Myocyte (in vitro differentiated cells): ENCODE measurements at regions not wholly inside any gene's neighbourhood (a gene's known extent, or its start where the extent isn't known, plus 50 kb on each side); places are given as distances from the start of the nearest gene placed in this dataset.

Experiments
- DNase-seq: peaks from one replicate; pipeline ENCODE4 v3.0.0-alpha.2; 2012; ENCODE audit warnings: low read depth

DNA sequence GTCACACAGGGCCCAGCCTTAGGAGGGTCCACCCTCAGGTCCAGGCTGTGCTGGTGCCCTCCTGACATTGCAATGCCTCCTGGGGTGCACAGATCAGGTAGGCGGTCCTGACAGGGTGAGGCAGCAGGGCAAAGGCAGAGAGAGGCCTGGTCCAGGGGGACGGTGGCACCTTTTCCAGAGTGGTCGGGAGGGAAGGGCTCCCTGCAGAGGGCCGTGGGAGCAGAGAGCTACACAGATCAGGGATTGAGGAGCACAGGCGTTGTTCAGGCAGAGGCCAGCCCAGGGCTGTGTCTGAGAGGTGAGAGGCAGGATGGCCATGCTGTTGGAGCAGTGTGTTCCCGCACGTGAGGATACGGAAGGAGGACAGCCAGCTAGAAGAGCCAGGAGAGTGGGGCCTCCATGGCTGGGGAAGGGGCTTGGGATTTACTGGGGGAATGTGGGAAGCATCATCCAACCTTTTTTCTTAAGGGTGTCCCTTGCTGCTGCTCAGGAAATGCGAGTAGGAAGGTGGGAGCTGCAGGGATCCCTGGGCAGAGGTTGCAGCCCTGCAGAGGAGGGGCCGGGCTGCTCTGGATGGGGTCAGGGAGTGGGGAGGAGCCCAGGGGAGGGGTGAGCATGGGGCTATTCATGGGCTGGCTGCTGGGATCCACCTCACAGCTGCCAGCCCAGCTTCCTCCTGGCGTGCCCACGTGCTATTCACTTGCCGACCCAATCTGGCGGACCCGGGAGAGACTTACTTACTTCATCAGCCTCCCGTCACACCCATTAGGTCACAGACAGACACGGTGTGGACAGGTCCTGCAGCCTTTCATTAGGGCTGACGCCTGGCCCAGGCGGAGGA, 1516.4 kb downstream of the TBC1D22A start:
- no peak for DNase-seq

- no peak for DNase-seq
Observed at GRCh38 chr22:48277868-48278581, 1515.6 kb downstream of the TBC1D22A start.

DNA sequence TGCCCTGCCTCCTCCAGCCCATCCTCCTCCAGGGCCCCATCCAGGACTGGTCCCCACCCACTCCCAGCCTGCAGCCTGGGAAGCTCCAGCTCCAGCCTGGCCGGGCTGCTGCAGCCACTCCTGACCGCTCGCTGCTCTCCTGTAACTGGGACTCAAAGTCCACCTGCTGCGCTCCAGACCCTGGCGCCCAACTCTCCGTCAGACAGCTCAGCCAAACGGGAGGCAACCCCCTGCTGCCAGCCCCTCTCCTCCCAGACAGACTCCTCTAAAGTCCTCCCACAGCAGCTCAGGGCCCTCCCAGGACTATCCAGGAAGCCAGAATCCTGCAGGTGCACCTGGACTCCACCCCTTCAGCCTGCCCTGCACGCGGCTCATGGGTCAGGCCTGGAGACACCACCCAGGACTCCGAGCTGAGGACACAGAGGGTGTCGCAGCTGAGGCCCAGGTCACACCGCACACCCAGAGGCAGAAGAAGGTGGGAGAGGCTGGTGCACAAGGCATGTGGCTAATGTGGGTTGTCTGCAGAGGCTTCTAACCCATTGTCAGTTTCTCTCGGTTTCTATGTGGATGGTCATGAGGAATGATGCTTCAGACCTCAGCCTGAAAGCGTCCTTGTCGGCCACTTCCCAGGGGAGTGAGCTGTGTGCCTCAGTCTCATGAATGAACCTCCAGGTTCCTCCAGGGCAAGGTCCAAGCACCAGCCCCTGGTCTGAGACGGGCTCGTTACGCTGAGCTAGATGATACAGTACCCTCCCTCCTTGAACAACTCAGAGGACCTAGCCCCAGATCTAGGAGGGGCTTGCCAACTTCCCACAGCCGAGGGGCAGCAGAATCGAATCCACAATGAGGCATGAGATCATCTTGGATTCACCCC, 1514.8 kb downstream of the TBC1D22A start:
- DNase-seq = no peak

DNA sequence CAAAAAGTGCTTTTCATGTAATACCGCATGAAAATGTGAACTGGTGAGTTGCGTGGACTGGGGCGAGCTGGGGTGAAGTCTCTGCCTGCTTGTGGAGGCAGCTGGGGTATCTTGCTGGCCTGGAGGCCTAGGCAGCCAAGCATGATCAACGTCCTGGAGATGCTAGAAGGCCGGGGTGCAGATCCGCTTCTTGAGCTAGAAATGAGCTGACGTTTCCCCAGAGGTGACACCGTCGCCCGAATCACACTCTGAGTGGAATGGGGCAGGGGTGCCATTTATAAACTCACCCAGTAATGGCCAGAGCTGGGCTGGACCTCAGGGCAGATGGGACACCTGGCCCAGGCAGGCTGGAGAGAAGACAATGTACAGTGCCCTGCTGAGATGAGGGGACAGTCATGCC, 1513.0 kb downstream of the TBC1D22A start:
- DNase-seq = no peak

- no peak for DNase-seq
Observed at GRCh38 chr22:48270731-48271130, 1508.3 kb downstream of the TBC1D22A start.

- no peak for DNase-seq
Observed at GRCh38 chr22:48268771-48269552, 1506.5 kb downstream of the TBC1D22A start.

GRCh38 chr22:48268293-48268692, 1505.8 kb downstream of the TBC1D22A start:
- DNase-seq = no peak

GRCh38 chr22:48267681-48268080, 1505.2 kb downstream of the TBC1D22A start:
- no peak for DNase-seq

- DNase-seq = no peak
Observed at GRCh38 chr22:48265000-48265625, 1502.7 kb downstream of the TBC1D22A start.

DNA sequence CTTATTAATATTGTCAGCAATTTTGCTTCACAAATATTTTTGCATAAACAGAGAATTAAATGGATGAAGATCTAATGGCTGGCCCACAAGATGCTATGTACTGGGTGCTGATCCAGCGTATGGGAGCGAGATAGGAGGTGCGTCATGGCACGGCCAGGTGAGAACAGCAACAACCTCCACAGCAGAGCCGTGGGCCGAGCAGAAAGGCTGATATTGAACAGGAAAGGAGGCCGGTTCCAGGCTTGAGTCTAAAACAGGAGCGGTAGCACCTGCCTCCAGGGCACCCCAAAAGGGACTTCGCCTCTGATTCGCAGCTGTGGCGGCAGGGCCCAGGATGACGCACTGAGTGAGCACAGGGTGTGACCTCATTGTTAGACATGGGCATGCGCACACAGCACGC, 1502.1 kb downstream of the TBC1D22A start:
- no peak for DNase-seq

DNA sequence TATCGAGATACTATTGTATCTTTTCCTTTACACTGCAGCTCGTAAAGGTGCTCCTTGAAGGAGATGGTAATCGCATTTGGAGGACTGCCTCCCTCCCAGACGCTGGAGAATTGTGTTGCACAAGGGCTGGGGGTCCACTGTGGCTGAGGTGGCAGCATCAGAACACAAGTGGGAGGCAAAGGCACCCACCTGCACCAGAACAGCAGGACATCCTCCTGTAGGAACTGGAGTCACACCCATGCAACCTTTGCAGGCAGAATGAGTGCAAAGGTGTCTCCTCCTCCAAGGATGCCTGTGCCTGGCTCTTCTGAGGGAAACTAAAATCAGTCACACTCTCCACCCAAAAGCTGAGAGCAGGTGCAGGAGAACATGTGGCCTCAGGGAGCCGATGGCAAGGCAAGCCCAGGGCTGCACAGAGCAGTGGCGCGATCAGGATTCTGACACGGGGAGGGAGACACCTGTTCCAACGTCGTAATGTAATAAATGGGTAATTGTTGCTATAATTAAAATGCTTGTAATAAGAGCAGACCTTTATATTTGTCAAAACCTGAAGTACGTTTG, 1501.4 kb downstream of the TBC1D22A start:
- DNase-seq = no peak

GRCh38 chr22:48263431-48263765, 1500.9 kb downstream of the TBC1D22A start:
- DNase-seq = no peak

- no peak for DNase-seq
Observed at GRCh38 chr22:48262596-48263430, 1500.4 kb downstream of the TBC1D22A start.

DNA sequence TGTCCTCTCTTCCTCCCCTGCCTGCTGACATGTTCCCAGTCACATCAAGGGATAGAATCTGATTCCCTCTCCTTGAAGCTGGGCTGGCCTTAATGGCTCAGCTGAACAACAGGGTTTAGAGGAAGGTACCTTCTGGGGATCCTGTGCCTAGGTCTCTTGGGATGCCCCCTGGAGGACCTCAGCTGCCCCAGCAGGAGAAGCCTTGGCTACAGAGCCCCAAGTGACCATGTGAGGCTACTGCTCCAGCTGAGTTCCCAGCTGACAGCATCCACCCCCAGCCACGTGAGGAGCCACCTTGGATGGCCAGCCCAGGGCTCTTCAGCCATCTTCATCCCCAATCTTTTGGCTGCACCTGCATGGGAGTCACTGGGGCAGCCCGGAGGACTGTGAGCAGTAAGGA, 1499.3 kb downstream of the TBC1D22A start:
- no peak for DNase-seq

GRCh38 chr22:48261048-48261621, 1498.7 kb downstream of the TBC1D22A start:
- DNase-seq = no peak

DNA sequence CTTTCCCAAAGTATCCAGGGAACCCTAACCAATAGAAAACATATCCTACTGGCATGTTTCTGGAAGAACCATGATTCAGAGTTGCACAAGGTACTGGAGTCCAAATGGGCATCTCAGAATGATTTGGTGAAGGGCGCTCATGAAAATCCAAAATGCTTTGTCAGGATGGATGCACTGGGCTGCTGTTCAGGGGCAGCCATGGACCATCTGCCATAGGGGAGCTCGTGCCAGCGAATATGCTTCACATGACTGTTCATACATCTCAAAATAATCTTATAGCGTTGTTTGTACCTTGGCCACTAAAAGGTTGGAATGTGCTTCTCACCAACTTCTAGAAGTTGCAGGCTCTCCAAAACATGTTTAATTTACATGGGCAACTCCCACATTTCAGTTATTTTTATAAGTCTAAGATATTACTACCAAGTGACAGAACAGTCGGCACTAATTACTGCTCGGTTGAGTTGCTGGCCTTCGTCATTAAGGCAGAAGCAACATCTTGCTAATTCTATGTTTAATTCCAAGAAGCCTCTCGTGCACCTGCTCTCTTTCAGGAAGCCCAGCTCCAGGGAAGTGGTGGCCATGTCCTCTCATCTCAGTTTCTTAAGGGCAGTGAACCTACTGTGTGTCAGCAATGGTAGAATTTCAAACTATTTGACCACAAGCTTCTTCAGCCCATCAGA, 1497.7 kb downstream of the TBC1D22A start:
- DNase-seq = no peak

- DNase-seq = no peak
Observed at GRCh38 chr22:48258811-48259210, 1496.4 kb downstream of the TBC1D22A start.

DNA sequence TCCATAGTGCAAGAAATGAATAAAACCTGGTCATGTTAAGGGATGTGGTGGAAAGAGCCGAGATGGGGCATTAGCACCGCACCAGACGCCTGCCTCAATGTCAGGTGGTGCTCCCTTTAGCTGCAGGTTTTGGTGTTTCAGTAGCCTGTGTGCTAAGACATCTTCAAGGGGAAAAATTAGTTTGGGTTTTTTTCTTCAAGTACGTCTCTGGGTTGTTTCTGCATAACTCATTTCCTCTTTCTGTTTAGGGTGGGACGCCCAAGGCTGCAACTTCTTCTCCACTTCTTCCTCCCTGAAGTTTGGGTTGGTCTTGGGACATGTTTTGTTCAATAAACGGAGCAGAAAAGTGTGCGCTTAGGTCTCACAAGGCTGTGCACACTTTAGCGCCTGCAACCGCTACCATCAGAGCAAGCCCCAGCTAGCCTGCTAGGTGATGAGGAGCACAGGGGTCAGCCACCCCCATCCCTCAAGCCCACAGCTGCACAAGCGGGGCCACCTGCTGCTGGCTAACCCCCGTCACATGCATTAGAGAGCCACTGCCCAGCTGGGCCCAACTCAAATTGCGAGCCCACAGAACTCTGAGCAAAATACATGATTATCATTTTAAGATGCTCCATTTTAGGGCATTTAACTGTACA, 1495.7 kb downstream of the TBC1D22A start:
- DNase-seq = no peak
